Activated T-helper 2 cell treated with anti-CD3 and anti-CD28 coated beads, Interferon-gamma antibody, Interleukin-2, Interleukin-4, amounts not matched to agents 10 μg/mL and 5 μg/mL and 100 μg/mL, durations not matched to agents 14 hours and 24 hours and 36 hours (primary cell): ENCODE measurements at regions not wholly inside any gene's neighbourhood (a gene's known extent, or its start where the extent isn't known, plus 50 kb on each side); places are given as distances from the start of the nearest gene placed in this dataset.
"Not testable (repeated sequence)": the region's sequence is repeated elsewhere in the genome, so short reads cannot be mapped to it uniquely, and the experiment has no call there.

ENCODE experiments used
- DNase-seq: peaks from one replicate; pipeline ENCODE4 v3.0.0; 2021; ENCODE audit warnings: low spot score
- H3K27ac Mint-ChIP-seq: one replicate; pipeline ENCODE4 v1.8.0; 2021; ENCODE audit warnings: mixed read lengths
- H3K27me3 Mint-ChIP-seq: one replicate; pipeline ENCODE4 v1.8.0; 2021; ENCODE audit warnings: low read depth, mixed read lengths
- H3K36me3 Mint-ChIP-seq: one replicate; pipeline ENCODE4 v1.8.0; 2021; ENCODE audit warnings: low read depth, mixed read lengths
- H3K4me1 Mint-ChIP-seq: one replicate; pipeline ENCODE4 v1.8.0; 2021; ENCODE audit warnings: low read depth, mixed read lengths
- H3K4me3 Mint-ChIP-seq: one replicate; pipeline ENCODE4 v1.8.0; 2021; ENCODE audit warnings: low read depth, mild to moderate bottlenecking, moderate library complexity, mixed read lengths
- H3K9me3 Mint-ChIP-seq: one replicate; pipeline ENCODE4 v1.8.0; 2021; ENCODE audit warnings: mixed read lengths
- intact Hi-C: fragments of 100-400 bp; cut with micrococcal nuclease; formaldehyde crosslinking; loops from one replicate; pipeline ENCODE4 v1.15.1; 2023

DNA sequence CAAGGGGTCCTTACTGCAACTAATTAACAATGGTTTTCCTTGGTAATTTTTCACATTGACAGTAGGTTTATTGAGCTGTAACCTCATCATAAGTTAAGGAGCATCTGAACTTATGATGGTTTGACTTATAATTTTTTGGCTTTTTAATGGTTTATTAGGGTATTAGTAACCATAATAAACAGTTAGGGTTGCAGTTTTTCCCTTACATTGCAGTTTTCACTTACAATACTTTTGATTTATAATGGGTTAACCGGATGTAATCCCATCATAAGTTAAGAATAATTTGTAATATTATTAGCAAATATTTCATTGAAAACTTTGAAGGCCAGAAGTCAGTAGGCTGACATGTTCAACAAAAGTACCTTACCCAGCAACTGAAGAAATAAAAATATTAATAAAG lies 811.6 kb downstream of the TRHDE start:
- Mint-ChIP-seq H3K27ac (no peak overlapping the region), H3K27me3 (no peaks in the 10 kb centered on the region), H3K9me3 (peaks cover 26% of the 10 kb centered on the region), H3K36me3 (no peaks in the 10 kb centered on the region), H3K4me3 (no peak overlapping the region), H3K4me1 (no peaks in the 10 kb centered on the region)
- intact Hi-C loops = no loop called here
- DNase-seq = no peak

DNA sequence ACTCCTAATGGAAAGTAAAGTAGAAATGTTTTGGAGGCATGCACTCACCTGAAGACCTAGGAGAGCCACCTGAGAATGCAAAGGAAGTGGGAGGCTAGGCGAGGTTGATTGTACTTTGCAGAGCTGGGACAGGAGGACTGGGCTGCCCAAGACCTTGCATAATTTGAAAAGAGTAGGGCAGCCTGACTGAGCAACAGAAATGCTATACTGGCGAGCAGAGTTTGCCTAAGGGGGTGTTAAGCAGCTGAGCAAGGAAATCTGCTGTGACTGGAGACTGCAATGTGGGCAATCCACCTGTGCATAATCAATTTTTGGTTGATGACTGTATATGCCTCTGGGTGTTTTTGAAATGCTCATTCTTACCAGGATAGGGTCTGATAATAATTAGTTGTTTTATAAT lies 834.1 kb downstream of the TRHDE start:
- DNase-seq = no peak
- Mint-ChIP-seq H3K4me3 (no peak overlapping the region), H3K27me3 (no peaks in the 10 kb centered on the region), H3K36me3 (no peaks in the 10 kb centered on the region), H3K27ac (no peak overlapping the region), H3K4me1 (no peaks in the 10 kb centered on the region), H3K9me3 (peaks cover 13% of the 10 kb centered on the region)
- intact Hi-C loops = no loop called here

DNA sequence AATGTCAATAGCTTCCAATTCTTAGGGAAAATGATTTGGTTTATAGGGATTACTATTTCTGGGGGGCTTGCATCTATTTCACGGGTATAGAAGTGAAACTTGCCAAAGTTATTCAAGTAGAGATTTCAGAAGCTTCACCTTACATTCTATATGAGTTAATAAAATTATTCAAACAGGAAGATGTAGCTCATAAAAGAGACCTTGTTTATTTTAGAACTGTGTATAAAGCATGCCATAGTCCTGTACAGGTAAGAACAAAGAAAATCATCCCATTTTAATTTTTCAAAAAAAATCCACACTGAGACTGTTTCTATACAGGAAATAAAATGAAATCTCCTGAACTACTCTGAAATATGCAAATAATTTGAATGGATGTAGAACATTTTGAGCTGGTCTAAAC lies 834.7 kb downstream of the TRHDE start:
- Mint-ChIP-seq H3K4me3 (no peak overlapping the region), H3K36me3 (no peaks in the 10 kb centered on the region), H3K9me3 (peaks cover 15% of the 10 kb centered on the region), H3K4me1 (no peaks in the 10 kb centered on the region), H3K27ac (no peak overlapping the region), H3K27me3 (no peaks in the 10 kb centered on the region)
- DNase-seq = no peak
- intact Hi-C loops = no loop called here

DNA sequence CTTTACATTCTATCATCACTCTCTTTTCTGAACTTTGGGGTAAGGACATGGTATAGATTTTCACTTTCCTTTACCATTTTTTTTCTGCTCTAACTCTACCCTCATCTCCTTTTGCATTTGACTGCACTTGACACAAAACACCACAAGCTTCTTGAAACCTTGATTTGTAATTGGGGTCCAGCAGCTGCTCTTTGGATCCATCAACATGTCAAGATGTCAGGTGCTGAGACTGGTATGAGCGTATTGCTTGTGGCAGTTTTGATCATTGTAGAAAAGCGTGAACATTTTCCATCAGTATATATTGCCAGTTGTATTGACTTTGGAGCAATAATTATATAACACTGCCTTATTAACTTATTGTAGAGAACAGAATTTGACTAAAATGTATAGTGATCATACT lies 838.6 kb downstream of the TRHDE start:
- intact Hi-C loops = no loop called here
- no peaks in the 10 kb centered on the region for H3K27me3 Mint-ChIP-seq
- H3K9me3 Mint-ChIP-seq = peaks cover 15% of the 10 kb centered on the region
- H3K4me3 Mint-ChIP-seq = no peak overlapping the region
- no peaks in the 10 kb centered on the region for H3K36me3 Mint-ChIP-seq
- no peaks in the 10 kb centered on the region for H3K4me1 Mint-ChIP-seq
- no peak overlapping the region for H3K27ac Mint-ChIP-seq
- DNase-seq = no peak

DNA sequence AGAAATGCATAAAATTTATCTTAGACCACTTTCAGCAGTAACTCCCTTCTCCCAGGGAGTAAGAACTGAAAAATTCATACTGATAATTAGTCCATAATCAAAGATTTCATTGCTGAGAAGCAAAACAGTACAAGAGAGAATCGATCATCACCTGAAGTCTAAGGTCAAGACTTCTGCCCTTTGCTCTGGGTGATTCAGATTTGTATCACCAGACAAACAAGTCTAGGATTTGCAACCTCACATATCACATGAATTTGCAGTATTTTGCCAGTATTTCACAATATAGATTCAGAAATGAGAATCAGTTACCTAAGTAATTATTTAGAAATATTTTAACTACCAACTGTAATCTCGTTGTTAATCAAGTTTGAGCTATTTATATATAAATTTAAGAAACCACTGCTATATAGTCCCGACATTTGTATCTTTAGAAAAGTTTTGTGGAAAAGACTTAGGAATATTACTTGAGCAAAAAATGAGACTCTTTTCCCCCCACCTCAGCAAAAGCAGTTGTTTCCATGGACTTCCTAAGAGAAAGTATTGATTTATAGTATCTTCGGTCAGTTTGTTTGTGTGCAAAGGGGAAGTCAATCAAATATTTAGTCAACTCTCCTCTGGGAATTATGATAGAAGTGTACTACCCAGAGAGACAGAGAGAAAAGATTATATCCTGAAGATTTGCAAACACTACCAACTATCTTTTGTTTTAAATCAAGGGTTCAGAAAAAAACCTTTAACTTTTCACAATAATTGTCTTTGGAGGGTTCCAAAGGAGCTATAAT lies 840.1 kb downstream of the TRHDE start:
- intact Hi-C loops = no loop called here
- no peak overlapping the region for H3K4me3 Mint-ChIP-seq
- no peaks in the 10 kb centered on the region for H3K36me3 Mint-ChIP-seq
- H3K9me3 Mint-ChIP-seq = peaks cover 15% of the 10 kb centered on the region
- DNase-seq = no peak
- no peaks in the 10 kb centered on the region for H3K27me3 Mint-ChIP-seq
- H3K27ac Mint-ChIP-seq = no peak overlapping the region
- H3K4me1 Mint-ChIP-seq = no peaks in the 10 kb centered on the region

DNA sequence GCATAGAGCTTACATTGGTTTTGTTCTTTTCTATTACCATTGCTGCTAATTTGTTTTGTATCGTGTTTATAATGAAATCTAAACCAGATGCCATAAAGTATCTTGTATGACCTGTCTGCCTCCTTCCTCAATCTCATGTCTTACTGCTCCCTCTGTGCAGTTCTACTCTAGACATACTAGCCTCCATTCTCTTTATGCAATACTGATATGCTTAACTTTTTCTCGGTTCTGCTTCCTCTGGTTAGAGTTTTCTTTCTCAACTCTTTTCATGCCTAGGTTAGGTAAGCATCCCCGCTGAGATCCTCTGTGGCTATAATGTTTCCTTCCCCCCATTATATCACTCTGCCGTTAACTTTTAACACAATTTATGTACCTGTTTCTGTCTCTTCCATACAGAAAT lies 852.3 kb downstream of the TRHDE start:
- no peak overlapping the region for H3K27ac Mint-ChIP-seq

DNA sequence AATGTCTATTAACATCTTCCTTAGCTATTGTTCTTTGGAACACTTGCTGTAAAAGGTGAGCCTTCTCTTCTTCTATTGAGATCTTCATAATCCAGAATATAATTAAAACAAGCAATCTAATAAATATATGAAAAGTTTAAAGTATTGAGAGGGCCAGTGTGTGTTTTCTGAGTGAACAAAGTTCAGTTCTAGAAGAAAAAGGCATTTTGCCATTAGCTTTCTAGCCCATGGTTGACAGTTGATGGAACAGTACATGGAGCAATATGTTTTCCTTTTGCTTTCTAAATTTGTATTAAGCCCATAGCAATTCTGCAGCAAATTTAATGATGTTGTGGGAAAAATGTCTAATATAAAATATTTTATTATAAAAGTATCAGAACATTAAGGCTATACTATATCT lies 853.0 kb downstream of the TRHDE start:
- no peak for DNase-seq
- intact Hi-C loops = no loop called here
- H3K9me3 Mint-ChIP-seq = peaks cover 17% of the 10 kb centered on the region
- H3K4me1 Mint-ChIP-seq = no peaks in the 10 kb centered on the region
- H3K27me3 Mint-ChIP-seq = no peaks in the 10 kb centered on the region
- H3K36me3 Mint-ChIP-seq = no peaks in the 10 kb centered on the region
- no peak overlapping the region for H3K27ac Mint-ChIP-seq
- H3K4me3 Mint-ChIP-seq = no peak overlapping the region

More for the DNA sequence above, 852.3 kb downstream of the TRHDE start:
- DNase-seq = no peak
- Mint-ChIP-seq H3K4me1 (no peaks in the 10 kb centered on the region), H3K4me3 (no peak overlapping the region), H3K9me3 (peaks cover 13% of the 10 kb centered on the region), H3K27me3 (no peaks in the 10 kb centered on the region), H3K36me3 (no peaks in the 10 kb centered on the region)
- intact Hi-C loops = no loop called here

DNA sequence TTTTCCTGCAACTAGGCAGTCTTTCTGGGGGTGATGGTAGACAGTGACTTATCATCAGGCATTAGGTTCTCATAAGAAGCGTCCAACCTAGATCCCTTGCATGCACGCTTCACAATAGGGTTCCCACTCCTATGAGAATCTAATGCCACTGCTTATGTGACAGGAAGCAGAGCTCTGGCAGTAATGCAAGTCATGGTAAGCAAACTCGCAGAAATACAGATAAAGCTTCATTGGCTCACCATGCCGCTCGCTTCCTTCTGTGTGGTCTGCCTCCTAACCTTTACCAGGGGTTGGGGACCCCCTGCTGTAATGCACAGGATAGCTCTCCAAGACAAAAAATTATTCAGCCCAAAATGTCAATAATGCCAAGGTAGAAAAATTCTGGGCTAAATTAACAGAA lies 864.2 kb downstream of the TRHDE start:
- no peaks in the 10 kb centered on the region for H3K4me1 Mint-ChIP-seq
- no peaks in the 10 kb centered on the region for H3K27me3 Mint-ChIP-seq
- H3K4me3 Mint-ChIP-seq = no peak overlapping the region
- H3K9me3 Mint-ChIP-seq = peaks cover 11% of the 10 kb centered on the region
- intact Hi-C loops = no loop called here
- DNase-seq = no peak
- H3K36me3 Mint-ChIP-seq = no peaks in the 10 kb centered on the region
- H3K27ac Mint-ChIP-seq = no peak overlapping the region

DNA sequence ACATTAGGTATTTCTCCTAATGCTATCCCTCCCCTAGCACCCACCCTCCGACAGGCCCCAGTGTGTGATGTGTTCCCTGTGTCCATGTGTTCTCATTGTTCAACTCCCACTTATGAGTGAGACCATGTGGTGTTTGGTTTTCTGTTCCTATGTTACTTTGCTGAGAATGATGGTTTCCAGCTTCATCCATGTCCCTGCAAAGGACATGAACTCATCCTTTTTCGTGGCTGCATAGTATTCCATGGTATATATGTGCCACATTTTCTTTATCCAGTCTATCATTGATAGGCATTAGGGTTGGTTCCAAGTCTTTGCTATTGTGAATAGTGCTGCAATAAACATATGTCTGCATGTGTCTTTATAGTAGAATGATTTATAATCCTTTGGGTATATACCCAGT lies 867.5 kb downstream of the TRHDE start:
- DNase-seq, H3K27ac Mint-ChIP-seq, H3K4me3 Mint-ChIP-seq, H3K4me1 Mint-ChIP-seq, intact Hi-C loops, H3K36me3 Mint-ChIP-seq, H3K27me3 Mint-ChIP-seq: not testable (repeated sequence)
- peaks cover 15% of the 10 kb centered on the region for H3K9me3 Mint-ChIP-seq

DNA sequence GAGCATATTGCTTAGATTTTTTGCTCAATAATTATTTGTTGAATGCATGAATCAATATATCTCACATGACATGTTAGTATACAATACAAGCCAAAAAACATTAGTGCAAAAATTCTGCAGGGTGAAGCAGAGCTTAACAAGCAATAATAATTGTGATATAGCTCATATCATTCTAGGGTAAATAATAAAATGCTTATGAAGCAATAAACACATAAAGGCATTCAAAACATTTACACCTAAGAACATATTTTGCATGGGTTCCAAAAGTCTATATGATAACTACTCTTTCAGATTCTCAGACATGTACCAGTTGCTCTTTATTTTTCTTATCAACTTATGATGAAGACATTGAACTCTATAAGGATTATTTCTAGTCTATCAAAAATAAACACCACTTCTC lies 886.2 kb downstream of the TRHDE start:
- intact Hi-C loops = no loop called here
- peaks cover 21% of the 10 kb centered on the region for H3K9me3 Mint-ChIP-seq
- no peaks in the 10 kb centered on the region for H3K4me1 Mint-ChIP-seq
- no peak overlapping the region for H3K4me3 Mint-ChIP-seq
- H3K27ac Mint-ChIP-seq = no peak overlapping the region
- no peak for DNase-seq
- H3K27me3 Mint-ChIP-seq = no peaks in the 10 kb centered on the region
- H3K36me3 Mint-ChIP-seq = no peaks in the 10 kb centered on the region

DNA sequence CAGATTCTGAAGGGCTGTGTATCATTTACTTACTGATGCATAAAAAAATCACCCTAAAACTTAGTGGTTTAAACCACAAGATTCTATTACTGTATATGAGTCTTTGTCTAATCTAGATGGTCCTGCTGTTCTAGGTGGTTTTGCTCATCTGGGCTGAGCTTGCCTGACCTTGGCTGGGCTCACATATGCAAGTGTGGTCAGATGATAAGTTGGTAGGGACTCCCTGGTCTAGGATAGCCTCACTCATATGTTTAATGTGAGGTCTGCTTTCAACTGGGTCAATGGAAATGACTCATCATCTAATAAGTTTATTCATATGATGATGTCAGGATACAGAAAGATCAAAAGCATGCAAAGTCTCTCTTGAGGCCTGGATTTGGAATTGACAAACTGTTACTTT lies 887.8 kb downstream of the TRHDE start:
- Mint-ChIP-seq H3K36me3 (no peaks in the 10 kb centered on the region), H3K27me3 (no peaks in the 10 kb centered on the region), H3K4me3 (no peak overlapping the region), H3K4me1 (no peaks in the 10 kb centered on the region), H3K9me3 (peaks cover 26% of the 10 kb centered on the region), H3K27ac (no peak overlapping the region)
- intact Hi-C loops = no loop called here
- DNase-seq = no peak

DNA sequence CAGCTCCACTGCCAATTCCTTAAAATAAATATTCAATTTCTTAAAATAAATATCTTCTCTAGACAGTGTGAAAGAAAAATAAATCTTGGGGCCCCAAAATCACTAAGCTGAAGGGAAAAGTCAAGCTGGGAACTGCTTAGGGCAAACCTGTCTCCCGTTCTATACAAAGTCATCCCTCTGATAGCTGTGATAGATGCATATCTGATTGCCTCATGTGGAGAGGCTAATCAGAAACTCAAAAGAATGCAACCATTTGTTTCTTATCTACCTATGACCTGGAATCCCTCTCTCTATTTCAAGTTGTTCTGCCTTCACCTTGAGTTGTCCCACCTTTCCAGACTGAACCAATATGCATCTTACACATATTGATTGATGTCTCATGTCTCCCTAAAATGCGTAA lies 889.8 kb downstream of the TRHDE start:
- H3K36me3 Mint-ChIP-seq = no peaks in the 10 kb centered on the region
- intact Hi-C loops = no loop called here
- no peak for DNase-seq
- no peaks in the 10 kb centered on the region for H3K4me1 Mint-ChIP-seq
- no peaks in the 10 kb centered on the region for H3K27me3 Mint-ChIP-seq
- H3K4me3 Mint-ChIP-seq = no peak overlapping the region
- no peak overlapping the region for H3K27ac Mint-ChIP-seq
- peaks cover 21% of the 10 kb centered on the region for H3K9me3 Mint-ChIP-seq

DNA sequence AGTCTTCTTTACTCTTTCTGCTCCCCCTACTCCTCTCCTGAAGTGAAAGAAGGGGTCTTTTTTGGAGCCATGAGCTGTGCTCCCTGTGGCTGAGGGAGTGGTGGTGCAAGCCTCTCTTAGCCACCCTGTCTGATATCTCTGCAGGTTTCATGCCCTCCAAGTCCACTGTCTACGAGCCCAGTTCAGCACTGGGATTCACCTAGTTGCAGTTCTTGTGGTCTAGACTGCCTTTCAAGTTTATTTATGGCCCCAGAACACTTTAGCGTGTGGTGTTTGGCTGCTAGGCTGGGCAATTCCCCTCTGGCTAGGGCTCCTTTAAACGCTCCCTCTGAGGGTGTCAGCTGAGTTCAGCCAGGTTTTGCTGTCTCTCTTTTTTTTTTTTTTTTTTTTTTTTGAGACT lies 908.6 kb downstream of the TRHDE start:
- no peaks in the 10 kb centered on the region for H3K4me1 Mint-ChIP-seq
- no peaks in the 10 kb centered on the region for H3K27me3 Mint-ChIP-seq
- H3K27ac Mint-ChIP-seq = no peak overlapping the region
- DNase-seq = no peak
- H3K4me3 Mint-ChIP-seq = no peak overlapping the region
- H3K9me3 Mint-ChIP-seq = peaks cover 40% of the 10 kb centered on the region
- H3K36me3 Mint-ChIP-seq = no peaks in the 10 kb centered on the region
- intact Hi-C loops = no loop called here

DNA sequence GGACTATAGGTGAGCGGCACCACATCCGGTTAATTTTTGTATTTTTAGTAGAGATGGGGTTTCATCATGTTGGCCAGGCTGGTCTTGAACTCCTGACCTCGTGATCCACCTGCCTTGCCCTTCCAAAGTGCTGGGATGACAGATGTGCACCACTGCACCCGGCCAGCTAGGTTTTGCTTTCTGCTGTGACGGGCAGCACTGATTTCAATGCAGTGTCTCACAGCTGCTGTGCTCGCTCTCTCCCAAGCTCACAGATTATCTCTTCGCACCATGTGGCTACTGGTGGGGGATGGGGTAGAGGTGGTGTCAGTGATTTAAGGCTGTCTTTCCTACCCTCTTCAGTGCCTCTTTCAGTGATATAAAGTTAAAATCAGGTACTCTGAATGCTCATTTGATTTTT lies 909.1 kb downstream of the TRHDE start:
- H3K27ac Mint-ChIP-seq = no peak overlapping the region
- intact Hi-C loops = no loop called here
- peaks cover 45% of the 10 kb centered on the region for H3K9me3 Mint-ChIP-seq
- DNase-seq = no peak
- no peaks in the 10 kb centered on the region for H3K4me1 Mint-ChIP-seq
- H3K27me3 Mint-ChIP-seq = no peaks in the 10 kb centered on the region
- no peaks in the 10 kb centered on the region for H3K36me3 Mint-ChIP-seq
- H3K4me3 Mint-ChIP-seq = no peak overlapping the region
